ENCODE measurements at regions not wholly inside any gene's neighbourhood (a gene's known extent, or its start where the extent isn't known, plus 50 kb on each side); places are given as distances from the start of the nearest gene placed in this dataset.

- no peaks in the 10 kb centered on the region for H3K4me1 ChIP-seq
- no peak overlapping the region for H3K4me3 ChIP-seq
- TF ChIP-seq CTCF (IDR thresholded peaks at IDR 0.05; ENCODE audit: borderline replicate concordance), result no peak
- peaks cover 17% of the 10 kb centered on the region for H3K9me3 ChIP-seq (replicated peaks)
- no peaks in the 10 kb centered on the region for H3K36me3 ChIP-seq
- no peak overlapping the region for H3K27ac ChIP-seq (replicated peaks)
- DNase-seq, result no peak
- no peaks in the 10 kb centered on the region for H3K27me3 ChIP-seq (ENCODE audit: low read depth)
- intact Hi-C loops (cut with micrococcal nuclease), result no loop called here
Measured at GRCh38 chr18:45268583-45268982, 346.7 kb upstream of the SLC14A2 start.

GRCh38 chr18:45270289-45270771, 344.9 kb upstream of the SLC14A2 start:
- Histone ChIP-seq H3K27me3 (ENCODE audit: low read depth) (no peaks in the 10 kb centered on the region), H3K4me1 (no peaks in the 10 kb centered on the region), H3K36me3 (no peaks in the 10 kb centered on the region), H3K9me3 (replicated peaks) (peaks cover 24% of the 10 kb centered on the region), H3K27ac (replicated peaks) (no peak overlapping the region), H3K4me3 (no peak overlapping the region)
- no peak for TF ChIP-seq CTCF (IDR thresholded peaks at IDR 0.05; ENCODE audit: borderline replicate concordance)
- no peak for DNase-seq
- intact Hi-C loops (cut with micrococcal nuclease), result no loop called here

GRCh38 chr18:45274026-45274425, 341.2 kb upstream of the SLC14A2 start:
- TF ChIP-seq CTCF (IDR thresholded peaks at IDR 0.05; ENCODE audit: borderline replicate concordance), result no peak
- peaks cover 31% of the 10 kb centered on the region for H3K9me3 ChIP-seq (replicated peaks)
- DNase-seq, result no peak
- no peak overlapping the region for H3K27ac ChIP-seq (replicated peaks)
- no peak overlapping the region for H3K4me3 ChIP-seq
- intact Hi-C loops (cut with micrococcal nuclease), result no loop called here
- H3K27me3 ChIP-seq (ENCODE audit: low read depth), result no peaks in the 10 kb centered on the region
- H3K36me3 ChIP-seq, result no peaks in the 10 kb centered on the region
- H3K4me1 ChIP-seq, result no peaks in the 10 kb centered on the region

GRCh38 chr18:45275367-45276113, 339.7 kb upstream of the SLC14A2 start:
- no peaks in the 10 kb centered on the region for H3K4me1 ChIP-seq
- TF ChIP-seq CTCF (IDR thresholded peaks at IDR 0.05; ENCODE audit: borderline replicate concordance), result peak; percentile 76
- intact Hi-C loops (cut with micrococcal nuclease), result no loop called here

GRCh38 chr18:45276878-45277277, 338.4 kb upstream of the SLC14A2 start:
- Histone ChIP-seq H3K9me3 (replicated peaks) (peaks cover 16% of the 10 kb centered on the region), H3K36me3 (no peaks in the 10 kb centered on the region), H3K27ac (replicated peaks) (no peak overlapping the region), H3K27me3 (ENCODE audit: low read depth) (peaks cover 11% of the 10 kb centered on the region), H3K4me1 (no peaks in the 10 kb centered on the region), H3K4me3 (no peak overlapping the region)
- intact Hi-C loops (cut with micrococcal nuclease), result no loop called here
- no peak for DNase-seq
- TF ChIP-seq CTCF (IDR thresholded peaks at IDR 0.05; ENCODE audit: borderline replicate concordance), result no peak

More at GRCh38 chr18:45275367-45276113, 339.7 kb upstream of the SLC14A2 start:
- Histone ChIP-seq H3K27ac (replicated peaks) (no peak overlapping the region), H3K36me3 (no peaks in the 10 kb centered on the region), H3K4me3 (no peak overlapping the region), H3K27me3 (ENCODE audit: low read depth) (peaks cover 8% of the 10 kb centered on the region), H3K9me3 (replicated peaks) (peaks cover 30% of the 10 kb centered on the region)
- DNase-seq, result no peak

Data from left ventricle myocardium inferior (tissue), 1 donor.